Liver (tissue), 3 donors: ENCODE measurements at regions not wholly inside any gene's neighbourhood (a gene's known extent, or its start where the extent isn't known, plus 50 kb on each side); places are given as distances from the start of the nearest gene placed in this dataset.

Experiments
- EGR1 ChIP-seq, 2 donors: IDR thresholded peaks; 2 replicates each; pipeline ENCODE4 v1.6.1; 2016 to 2018; ENCODE audit warnings: antibody characterized with exemption in 2 of 2, low read depth in 2 of 2
- FOXA2 ChIP-seq: IDR thresholded peaks from 2 replicates; pipeline ENCODE4 v1.6.1; 2016; ENCODE audit warnings: antibody characterized with exemption
- GABPA ChIP-seq, 2 donors: IDR thresholded peaks in 1 of 2; conservative IDR thresholded peaks in 1 of 2; 2 replicates each; pipeline ENCODE4 v1.6.1; 2016; ENCODE audit warnings: antibody characterized with exemption in 2 of 2, mild to moderate bottlenecking in 1 of 2, moderate library complexity in 1 of 2
- RAD21 ChIP-seq, 2 donors: IDR thresholded peaks; 2 replicates each; pipeline ENCODE4 v1.6.1; 2016; ENCODE audit warnings: antibody characterized with exemption in 2 of 2, mild to moderate bottlenecking in 2 of 2
- RXRA ChIP-seq, 2 donors: IDR thresholded peaks; 2 replicates each; pipeline ENCODE4 v1.6.1; 2017 to 2018; ENCODE audit warnings: antibody characterized with exemption in 2 of 2, mild to moderate bottlenecking in 1 of 2
- SP1 ChIP-seq: IDR thresholded peaks from 2 replicates; pipeline ENCODE4 v1.6.1; 2018; ENCODE audit warnings: antibody characterized with exemption, mild to moderate bottlenecking
- TAF1 ChIP-seq: conservative IDR thresholded peaks from 2 replicates; pipeline ENCODE4 v1.6.1; 2016; ENCODE audit warnings: antibody characterized with exemption, mild to moderate bottlenecking
- TF ChIP-seq, protein P1 (sequence below): fragments of 150-350 bp; IDR thresholded peaks from 2 replicates; pipeline ENCODE4 v1.5.1; 2017; ENCODE audit warnings: improper control_type of control experiment, low read depth, low read length; ENCODE audit not compliant: missing input control
- TF ChIP-seq, protein P2 (sequence below): IDR thresholded peaks from 2 replicates; pipeline ENCODE4 v1.6.1; 2016; ENCODE audit warnings: antibody characterized with exemption
- TF ChIP-seq, protein P3 (sequence below): IDR thresholded peaks from 2 replicates; pipeline ENCODE4 v1.6.1; 2016; ENCODE audit warnings: antibody characterized with exemption
- TF ChIP-seq, protein P4 (sequence below): IDR thresholded peaks from 2 replicates; pipeline ENCODE4 v1.6.1; 2016; ENCODE audit warnings: antibody characterized with exemption, mild to moderate bottlenecking
- TF ChIP-seq, protein P5 (sequence below): IDR thresholded peaks from 2 replicates; pipeline ENCODE4 v1.6.1; 2016; ENCODE audit warnings: antibody characterized with exemption
- donor health status: healthy.
- donor health status: healthy.

DNA sequence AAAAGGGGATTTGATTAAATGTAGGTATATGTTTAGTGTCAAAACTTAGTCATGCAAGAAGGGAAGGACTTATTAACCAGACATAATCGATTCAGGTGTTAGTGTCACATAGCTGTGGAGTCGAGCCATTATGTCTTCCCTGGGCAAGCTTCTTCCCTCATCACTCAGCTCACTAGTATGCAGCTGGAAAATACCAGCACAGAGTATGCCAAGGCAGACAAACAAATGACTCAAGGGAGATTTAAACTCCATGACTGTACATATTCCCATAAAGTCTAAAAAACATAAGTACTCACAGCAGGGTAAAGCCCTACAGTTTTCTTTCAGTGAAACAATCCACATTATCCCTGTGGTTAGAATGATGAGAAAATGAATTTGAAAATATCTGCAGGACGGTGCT is 304.5 kb downstream of the CBLL2 start:
- TF ChIP-seq, protein P1, sequence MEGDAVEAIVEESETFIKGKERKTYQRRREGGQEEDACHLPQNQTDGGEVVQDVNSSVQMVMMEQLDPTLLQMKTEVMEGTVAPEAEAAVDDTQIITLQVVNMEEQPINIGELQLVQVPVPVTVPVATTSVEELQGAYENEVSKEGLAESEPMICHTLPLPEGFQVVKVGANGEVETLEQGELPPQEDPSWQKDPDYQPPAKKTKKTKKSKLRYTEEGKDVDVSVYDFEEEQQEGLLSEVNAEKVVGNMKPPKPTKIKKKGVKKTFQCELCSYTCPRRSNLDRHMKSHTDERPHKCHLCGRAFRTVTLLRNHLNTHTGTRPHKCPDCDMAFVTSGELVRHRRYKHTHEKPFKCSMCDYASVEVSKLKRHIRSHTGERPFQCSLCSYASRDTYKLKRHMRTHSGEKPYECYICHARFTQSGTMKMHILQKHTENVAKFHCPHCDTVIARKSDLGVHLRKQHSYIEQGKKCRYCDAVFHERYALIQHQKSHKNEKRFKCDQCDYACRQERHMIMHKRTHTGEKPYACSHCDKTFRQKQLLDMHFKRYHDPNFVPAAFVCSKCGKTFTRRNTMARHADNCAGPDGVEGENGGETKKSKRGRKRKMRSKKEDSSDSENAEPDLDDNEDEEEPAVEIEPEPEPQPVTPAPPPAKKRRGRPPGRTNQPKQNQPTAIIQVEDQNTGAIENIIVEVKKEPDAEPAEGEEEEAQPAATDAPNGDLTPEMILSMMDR = no peak
- TF ChIP-seq EGR1 (IDR thresholded peaks at IDR 0.05; ENCODE audit: low read depth in 2 of 2) (no peak), GABPA (IDR thresholded peaks at IDR 0.05 in 1 of 2, conservative IDR thresholded peaks at IDR 0.05 in 1 of 2) (no peak), SP1 (no peak), RAD21 (IDR thresholded peaks at IDR 0.05) (no peak), TAF1 (no peak), FOXA2 (no peak), RXRA (IDR thresholded peaks at IDR 0.05) (no peak)
- TF ChIP-seq, protein P2, sequence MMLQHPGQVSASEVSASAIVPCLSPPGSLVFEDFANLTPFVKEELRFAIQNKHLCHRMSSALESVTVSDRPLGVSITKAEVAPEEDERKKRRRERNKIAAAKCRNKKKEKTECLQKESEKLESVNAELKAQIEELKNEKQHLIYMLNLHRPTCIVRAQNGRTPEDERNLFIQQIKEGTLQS = no peak
- TF ChIP-seq, protein P3, sequence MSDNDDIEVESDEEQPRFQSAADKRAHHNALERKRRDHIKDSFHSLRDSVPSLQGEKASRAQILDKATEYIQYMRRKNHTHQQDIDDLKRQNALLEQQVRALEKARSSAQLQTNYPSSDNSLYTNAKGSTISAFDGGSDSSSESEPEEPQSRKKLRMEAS = no peak
- TF ChIP-seq, protein P4, sequence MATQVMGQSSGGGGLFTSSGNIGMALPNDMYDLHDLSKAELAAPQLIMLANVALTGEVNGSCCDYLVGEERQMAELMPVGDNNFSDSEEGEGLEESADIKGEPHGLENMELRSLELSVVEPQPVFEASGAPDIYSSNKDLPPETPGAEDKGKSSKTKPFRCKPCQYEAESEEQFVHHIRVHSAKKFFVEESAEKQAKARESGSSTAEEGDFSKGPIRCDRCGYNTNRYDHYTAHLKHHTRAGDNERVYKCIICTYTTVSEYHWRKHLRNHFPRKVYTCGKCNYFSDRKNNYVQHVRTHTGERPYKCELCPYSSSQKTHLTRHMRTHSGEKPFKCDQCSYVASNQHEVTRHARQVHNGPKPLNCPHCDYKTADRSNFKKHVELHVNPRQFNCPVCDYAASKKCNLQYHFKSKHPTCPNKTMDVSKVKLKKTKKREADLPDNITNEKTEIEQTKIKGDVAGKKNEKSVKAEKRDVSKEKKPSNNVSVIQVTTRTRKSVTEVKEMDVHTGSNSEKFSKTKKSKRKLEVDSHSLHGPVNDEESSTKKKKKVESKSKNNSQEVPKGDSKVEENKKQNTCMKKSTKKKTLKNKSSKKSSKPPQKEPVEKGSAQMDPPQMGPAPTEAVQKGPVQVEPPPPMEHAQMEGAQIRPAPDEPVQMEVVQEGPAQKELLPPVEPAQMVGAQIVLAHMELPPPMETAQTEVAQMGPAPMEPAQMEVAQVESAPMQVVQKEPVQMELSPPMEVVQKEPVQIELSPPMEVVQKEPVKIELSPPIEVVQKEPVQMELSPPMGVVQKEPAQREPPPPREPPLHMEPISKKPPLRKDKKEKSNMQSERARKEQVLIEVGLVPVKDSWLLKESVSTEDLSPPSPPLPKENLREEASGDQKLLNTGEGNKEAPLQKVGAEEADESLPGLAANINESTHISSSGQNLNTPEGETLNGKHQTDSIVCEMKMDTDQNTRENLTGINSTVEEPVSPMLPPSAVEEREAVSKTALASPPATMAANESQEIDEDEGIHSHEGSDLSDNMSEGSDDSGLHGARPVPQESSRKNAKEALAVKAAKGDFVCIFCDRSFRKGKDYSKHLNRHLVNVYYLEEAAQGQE = no peak
- TF ChIP-seq, protein P5, sequence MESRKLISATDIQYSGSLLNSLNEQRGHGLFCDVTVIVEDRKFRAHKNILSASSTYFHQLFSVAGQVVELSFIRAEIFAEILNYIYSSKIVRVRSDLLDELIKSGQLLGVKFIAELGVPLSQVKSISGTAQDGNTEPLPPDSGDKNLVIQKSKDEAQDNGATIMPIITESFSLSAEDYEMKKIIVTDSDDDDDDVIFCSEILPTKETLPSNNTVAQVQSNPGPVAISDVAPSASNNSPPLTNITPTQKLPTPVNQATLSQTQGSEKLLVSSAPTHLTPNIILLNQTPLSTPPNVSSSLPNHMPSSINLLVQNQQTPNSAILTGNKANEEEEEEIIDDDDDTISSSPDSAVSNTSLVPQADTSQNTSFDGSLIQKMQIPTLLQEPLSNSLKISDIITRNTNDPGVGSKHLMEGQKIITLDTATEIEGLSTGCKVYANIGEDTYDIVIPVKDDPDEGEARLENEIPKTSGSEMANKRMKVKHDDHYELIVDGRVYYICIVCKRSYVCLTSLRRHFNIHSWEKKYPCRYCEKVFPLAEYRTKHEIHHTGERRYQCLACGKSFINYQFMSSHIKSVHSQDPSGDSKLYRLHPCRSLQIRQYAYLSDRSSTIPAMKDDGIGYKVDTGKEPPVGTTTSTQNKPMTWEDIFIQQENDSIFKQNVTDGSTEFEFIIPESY = no peak
